IPS DF 4.7 (cell line): ENCODE measurements at regions not wholly inside any gene's neighbourhood (a gene's known extent, or its start where the extent isn't known, plus 50 kb on each side); places are given as distances from the start of the nearest gene placed in this dataset.

Experiments used
- DNase-seq: peaks from one replicate; pipeline ENCODE4 v3.0.0-alpha.2; 2013; ENCODE audit warnings: low spot score; ENCODE audit errors: extremely low read depth

DNA sequence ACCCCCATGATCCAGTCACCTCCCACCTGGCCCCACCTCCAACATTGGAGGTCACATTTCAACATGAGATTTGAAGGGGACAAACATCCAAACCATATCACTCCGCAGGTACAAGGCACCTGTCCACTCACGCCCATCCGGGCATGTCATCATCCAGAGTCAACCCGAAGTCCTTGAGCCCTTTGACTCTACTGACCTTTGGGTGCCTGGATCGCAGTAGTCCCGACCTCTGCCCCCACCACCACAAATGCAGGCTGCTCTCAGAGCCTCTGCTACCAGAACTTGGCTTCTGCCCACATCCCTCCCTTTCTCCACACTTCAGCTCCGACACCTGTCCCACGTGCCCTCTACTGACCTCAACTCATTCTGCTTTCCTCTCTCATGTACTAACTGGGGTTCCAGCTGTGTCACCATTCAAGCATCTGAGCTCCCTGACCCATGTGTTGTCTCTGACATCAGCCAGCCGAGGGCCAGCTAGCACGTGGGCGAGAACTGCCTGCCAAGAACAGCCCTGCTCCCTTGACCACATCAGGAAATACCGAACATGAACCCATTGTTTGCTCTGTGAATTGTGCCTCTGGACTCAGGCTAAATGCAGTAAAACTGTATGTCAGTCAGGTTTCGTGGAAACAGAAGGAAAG is 498.3 kb upstream of the SULF2 start:
- DNase-seq: no peak

DNA sequence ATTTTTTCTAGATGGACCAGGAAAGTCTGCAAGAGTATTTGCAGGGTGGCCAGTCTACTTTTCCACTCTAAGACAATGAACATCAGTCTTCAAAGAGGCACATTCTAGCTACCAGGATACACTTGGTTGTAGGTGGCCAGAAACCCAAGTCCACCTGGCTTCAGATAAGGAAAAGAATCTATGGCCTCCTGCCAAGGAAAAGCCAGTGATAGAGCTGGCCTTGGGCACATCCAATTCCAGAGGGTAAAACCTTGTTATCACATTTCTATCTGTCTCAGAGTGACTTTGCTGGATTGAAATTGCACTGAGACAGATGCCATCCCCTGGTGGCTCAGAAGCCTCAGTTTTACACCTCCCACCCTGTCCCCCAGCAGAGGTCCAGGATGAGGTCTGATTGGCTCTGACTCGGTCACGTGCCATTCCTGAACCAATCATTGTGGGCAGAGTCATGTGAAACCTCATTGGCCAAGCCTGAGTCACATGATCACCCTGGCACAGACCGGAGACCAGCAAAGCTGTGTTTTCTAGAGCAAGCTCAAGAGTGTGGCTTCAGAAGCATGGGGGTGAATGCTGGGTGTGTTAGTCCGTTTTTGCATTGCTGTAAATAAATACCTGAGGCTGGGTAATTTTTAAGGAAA is 497.4 kb upstream of the SULF2 start:
- no peak for DNase-seq

DNA sequence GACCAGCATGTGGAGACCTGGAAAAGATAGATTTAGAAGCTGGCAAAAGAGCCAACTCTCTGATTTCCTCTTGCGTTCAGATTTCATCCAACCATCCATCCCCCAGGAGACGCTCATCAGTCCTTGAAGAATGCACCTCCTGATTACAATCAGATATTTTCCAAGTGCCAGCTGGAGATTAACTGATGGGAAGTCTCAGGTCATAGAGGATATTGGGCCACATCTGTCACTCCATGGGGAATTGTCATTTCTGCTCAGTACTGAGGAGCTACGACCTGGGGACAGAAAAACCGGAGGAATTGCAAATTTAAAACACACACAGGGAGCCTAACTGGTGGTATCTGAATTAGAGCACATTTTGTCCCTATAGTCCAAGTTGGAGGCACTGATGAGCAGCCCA is 496.2 kb upstream of the SULF2 start:
- no peak for DNase-seq

DNA sequence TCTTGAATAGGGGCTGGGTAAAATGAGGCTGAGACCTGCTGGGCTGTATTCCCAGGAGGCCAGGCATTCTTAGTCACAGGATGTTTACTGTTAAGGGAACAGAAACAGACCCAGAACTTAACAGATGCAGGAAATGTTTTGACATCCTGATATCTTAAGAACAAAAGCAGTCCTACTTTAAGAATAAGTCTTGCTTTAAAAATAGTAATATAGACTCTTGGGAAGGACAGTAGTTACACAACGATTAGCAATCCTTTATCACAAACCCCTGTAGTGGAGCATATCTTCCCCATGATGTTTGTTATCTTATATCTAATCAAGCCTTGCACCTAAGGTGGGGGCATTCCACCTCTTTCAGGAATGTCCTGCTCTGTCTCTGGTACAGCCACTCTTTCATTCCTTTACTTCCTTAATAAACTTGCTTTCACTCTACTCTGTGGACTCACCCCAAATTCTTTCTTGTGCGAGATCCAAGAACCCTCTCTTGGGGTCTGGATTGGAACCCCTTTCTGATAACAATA is 493.7 kb upstream of the SULF2 start:
- no peak for DNase-seq

DNA sequence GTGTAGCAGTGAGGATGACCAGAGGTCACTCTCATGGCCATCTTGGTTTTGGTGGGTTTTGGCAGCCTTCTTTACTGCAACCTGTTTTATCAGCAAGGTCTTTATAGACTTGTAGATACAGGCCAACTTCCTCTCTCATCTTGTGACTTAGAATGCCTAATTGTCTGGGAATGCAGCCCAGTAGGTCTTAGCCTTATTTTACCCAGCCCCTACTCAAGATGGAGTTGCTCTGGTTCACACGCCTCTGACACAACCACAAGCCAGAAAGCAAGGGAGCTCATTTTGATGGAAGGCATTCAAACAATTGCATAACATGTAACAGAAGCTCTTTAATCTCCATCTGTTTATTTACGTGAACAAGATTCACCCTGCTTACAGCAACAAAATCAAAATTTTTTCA is 492.0 kb upstream of the SULF2 start:
- DNase-seq: no peak

DNA sequence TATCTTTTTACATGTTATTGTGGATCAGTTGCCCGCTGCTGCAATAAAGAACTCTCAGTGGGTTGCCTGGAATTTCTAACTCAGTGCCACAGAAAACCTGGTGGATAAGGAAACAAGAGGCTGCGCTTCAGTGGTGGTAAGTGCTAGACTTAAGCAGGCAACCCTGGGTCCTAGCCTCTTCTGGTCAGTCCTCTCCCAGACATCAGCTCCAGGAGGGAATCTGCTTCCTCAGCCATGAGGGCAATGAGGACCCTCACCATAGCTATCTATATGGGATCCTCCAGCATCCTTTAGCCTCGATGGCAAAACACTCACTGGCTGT is 490.7 kb upstream of the SULF2 start:
- no peak for DNase-seq

DNA sequence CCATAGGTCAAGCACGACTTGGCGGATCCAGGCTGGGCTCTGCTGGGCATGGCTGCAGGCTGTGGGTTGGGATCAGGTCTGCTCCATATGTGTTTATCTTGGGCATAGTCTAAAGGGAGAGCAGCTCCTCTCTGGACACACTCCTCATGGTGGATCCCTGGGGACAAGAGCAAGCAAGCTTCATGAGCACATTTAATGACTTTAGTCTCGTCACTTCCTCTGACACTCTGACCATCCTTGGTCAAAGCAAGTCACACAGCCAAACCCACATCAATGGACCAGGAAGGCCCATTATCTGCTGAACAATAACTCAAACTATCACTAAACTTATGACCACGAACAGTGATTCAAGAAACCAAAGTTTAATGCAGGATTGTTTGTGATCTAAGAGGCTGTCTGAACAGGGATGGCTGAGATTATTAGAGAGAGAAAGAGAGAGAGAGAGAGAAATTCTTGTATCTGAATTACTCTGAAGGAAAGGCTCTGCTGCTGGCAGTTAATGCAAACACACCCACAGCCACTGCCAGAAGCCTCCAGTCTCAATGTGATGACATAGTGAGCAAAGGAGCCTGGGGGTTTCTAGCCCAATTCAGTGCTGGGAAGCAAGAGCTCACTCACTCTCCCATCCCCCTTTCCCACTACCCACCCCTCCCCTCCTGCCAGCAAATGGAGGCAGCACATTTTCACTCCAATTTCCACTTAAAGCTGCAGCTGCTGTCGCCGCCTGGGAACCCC is 490.2 kb upstream of the SULF2 start:
- no peak for DNase-seq

DNA sequence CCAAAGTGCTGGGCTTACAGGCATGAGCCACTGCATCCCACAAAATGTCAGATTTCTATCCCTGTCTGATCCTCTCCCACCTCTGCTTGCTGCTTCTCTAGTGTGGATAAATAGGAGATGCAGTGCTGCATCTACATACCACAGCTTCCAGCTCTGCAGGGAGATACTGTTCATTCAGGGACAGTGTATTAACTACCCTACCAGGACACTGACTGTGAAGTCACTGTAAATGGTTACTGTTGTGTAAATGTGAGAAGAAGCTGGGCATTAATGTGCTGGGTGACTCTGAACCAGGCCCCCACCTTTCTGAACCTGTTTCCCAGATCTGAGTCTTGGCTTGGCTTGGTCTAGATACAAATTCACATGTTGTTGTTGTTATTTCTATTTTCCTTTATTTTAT is 488.6 kb upstream of the SULF2 start:
- no peak for DNase-seq

DNA sequence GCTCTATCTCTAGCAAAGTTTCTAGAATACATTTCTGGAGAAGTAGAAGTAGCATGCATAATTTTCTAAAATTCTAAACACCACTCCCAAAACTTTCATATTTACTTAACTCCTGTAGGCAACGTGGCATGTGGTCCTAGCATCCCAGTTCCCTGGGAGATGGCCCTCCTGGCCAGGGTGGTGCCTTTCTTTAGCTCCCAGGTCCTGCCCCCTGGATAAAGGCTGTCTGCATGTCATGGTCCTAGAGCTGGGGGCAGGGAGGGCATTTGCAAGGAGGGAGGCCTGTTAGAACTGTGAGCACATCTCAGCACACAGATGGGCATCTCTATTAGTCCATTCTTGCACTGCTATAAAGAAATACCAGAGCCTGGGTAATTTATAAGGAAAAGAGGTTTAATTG is 485.6 kb upstream of the SULF2 start:
- DNase-seq: no peak

DNA sequence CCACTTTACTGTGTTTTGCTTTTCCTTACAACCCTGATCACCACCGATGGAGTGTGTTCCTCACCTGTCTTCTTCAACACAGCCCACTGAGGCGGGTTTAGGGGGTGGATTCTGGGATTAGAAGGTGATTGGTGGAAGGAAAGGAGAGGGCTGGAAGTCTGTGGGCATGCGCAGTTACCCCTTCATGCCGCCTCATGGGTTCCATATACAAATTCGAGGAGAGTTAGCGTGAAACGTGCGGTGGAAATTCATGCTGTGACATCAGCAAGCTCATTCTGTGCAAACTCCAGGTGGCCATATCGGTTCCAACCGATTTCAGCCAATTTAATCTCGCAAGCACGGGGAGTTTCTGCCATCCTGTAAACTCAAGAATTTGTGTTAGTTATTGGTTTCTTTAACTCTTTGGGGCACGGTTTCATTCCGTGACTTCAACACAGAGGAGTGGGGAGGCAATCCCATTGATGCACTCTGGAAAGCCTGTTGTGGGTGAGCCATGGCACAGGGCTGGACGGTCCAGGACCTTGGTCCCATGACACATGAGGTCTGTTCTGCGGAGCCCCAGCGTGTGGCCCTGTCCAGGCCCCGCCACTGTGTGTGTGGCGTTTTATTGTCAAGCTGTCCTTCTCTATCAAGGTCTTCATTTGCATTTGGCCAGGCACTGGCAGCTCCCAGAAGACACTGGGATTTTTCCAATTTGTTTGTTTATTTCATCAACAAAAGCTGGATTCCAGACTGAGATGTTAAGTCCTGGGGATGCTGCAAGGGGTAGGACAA is 482.8 kb upstream of the SULF2 start:
- no peak for DNase-seq

DNA sequence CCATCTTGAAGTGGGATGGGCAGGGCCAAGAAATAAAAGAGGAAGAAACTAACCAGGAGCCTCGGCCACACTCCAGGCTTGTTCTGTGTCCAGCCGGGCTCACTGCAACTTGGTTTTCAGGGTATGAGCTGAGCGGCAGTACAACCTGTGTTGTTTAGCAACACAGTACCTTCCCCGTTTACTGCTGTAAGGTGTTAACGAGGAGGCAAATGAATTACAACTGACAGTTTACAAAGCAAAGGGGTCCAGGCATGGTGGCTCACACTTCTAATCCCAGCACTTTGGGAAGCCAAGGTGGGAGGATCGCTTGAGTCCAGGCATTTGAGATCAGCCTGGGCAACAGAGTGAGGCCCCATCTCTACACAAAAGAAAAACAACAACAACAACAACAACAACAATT is 481.3 kb upstream of the SULF2 start:
- no peak for DNase-seq

DNA sequence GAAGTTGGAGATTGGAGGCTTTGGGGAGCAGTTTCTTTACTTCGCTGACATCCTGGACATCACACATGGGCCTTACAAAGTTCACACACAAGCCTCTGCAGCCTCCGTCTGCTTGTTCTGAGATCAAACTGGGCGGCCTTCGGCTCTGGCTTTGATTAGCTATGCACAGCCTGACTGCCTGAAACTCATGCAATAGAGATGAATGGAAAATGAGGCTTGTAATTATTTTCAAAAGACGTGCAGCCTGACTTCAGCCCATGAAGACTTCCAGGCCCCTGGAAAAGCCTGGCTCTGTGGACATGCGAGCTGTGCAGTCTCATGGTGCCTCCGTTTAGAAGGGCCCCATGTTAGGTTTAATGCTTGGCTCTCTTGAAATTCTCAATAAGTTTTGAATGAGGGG is 480.5 kb upstream of the SULF2 start:
- no peak for DNase-seq

DNA sequence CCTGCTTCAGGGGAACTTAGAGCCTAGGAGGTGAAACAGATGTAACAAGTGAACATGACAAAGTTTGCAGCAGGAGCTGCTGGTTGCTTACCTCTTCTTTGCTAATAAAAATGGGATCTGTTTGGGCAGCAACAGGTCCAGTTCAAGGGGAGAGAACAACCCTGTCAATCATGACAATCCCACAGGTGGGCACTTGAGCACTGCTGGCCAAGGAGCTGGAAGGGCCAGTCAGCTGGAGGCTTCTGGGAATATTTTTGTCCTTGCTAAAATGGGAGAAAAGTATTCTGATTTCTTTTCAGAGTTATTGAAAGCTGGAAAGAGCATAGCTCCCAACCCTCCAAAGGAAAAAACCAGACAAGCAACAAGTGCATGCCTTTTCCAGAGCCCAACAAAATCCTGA is 477.7 kb upstream of the SULF2 start:
- no peak for DNase-seq

DNA sequence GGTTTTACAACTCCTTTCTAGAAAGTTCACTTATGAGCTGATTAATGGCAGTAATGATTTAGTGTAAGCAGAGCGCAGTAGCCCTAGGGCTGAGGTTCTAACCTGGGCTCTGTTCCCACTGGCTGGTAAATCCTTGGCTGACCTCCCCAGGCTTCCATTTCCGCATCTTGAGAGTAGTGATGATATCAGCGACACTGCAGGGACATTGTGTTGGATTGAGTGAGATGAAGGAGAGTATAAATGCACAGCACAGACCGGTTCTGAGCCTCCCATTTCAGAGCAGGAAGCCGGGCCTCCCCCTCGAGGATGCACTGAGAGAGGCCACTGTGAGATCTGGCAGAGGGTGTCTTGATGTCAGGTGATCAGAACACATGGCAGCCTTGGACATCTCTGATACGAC is 477.2 kb upstream of the SULF2 start:
- DNase-seq: no peak

DNA sequence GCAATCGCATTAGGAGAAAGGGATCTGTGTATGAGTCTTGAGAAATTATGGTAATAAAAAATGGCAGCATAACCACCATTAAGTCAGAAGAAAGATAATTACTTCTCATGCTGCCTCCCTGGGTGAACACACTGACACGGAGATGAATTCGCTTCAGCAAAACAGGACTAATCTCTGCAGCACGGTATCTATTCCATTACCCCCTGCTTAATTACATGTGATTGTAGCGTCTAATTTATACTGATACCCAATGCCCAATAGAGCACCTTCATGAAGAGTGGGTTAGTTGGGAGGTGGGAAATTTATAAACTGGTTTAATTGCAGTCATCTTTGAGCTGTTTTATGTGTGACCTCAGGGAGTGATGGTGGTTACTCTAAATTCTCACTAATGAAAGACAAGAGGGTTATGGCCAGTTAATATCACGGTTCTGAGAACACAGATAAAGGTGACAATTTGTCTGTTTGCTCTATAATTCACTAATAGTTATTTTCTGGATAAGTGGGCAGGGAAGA is 476.2 kb upstream of the SULF2 start:
- no peak for DNase-seq

DNA sequence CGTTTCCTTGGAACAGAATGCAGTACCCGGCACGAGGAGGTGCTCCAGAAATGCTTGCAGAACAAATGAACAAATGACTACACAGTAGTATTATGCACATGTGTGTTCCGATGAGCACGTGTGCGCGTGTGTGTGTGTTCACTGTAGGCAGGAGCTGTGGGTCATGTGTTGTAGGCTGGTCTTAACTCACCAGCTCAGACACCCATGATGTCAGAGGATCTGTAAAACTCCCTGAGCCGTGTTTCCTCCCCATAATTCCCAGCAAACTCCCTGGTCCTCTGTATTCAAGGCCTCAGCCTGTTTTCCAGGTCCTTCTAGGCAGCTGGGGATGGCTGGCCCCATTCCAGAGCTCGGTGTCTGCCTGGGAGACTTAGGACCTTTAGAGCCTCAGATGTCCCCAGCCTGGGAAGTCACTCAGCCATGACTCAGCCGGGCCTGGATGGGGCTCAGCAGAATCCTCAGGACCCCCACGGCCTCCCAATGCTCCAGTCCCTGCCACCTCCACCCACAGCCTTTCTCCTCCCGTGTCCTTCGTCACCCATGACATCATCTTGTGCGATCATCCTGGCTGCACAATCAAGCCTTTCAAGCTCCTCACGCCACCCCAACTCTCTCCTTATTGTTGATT is 475.0 kb upstream of the SULF2 start:
- no peak for DNase-seq

DNA sequence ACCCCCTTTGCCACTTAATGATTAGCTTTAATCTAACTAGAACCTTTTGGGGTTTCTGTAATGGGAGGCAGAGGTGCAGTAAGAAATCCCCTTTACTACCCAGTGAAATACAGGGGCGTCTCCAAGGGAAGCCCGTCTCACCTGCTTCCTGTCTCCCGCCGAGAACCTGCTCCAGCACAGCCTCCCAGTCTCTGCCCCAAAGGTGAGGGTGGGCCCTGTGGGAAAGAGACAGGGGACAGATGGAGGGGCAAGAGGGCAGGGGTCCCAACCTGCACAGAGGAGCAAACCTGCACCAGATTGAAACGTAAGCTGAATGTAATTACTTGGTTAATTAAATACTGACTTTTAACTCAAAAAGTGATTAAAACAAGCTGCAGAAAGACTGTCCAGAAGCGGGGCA is 474.2 kb upstream of the SULF2 start:
- no peak for DNase-seq

DNA sequence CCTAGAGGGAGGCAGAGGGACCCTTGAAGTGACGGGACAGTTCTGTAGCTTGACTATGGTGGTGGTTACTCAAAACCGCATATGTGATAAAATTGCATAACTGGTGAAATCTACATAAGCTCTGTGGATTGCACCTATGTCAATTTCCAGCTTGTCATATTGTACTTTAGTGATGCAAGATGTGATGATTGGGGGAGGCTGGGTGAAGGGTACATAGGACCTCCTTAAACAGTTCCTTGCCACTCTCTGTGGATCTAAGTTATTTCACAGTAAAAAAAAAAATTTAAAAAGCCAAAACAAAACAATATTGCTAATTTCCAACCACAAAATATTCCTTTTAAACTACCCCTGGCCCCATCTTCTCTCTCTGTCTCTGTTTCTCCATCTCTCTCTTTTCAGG is 472.6 kb upstream of the SULF2 start:
- DNase-seq: no peak

DNA sequence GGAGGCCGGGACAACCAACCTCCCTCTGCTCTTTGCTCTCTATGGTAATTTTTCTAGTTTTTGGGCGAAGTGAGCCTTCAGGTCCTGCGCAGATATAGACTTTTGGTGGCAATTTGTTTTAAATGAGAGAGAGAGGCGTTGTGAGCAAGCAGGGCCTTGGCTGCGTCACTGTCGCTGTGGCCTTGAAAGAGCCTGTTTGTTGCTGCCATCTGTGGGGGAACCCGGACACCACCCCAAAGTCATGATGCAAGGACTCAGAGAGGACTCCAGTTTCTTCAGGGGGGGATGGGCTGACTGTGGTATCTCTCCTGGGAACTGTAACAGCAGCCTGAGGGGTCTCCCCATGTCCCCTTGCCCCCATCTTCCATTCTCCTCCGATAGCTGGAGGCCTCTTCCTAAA is 462.7 kb upstream of the SULF2 start:
- DNase-seq: no peak

DNA sequence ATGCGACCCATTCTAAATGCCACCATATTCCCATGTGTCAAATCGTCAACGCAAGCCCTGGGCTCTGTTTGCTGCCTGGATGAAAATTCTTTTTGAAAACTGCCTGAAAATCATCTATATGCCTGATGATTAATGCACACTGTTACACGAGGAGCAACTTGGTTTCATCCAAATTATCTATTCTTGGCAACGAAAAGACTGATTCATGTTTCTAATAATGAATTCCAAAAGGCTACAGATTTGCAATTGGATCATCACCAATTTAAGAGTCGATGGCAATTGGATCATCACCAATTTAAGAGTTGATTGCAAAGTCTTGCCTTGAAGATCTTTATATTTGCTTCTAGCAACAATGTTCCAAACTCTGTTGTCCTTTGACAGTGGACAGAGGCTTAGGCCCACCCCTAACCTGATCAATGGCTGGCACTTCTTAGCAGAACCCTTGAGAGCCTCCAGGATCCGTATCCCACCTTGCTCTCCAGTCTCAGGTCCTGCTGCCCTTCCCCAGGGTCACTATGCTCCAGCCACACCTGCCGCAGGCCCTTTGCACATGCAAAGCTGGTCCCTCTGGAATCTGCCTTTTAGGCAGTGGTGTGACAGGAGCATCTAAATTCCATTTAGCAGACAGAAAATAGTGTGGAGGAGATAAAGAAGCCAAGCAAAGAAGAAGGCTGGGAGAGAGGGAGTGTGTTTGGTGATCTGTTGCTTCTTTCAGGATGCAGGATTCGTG is 460.9 kb upstream of the SULF2 start:
- DNase-seq: no peak

DNA sequence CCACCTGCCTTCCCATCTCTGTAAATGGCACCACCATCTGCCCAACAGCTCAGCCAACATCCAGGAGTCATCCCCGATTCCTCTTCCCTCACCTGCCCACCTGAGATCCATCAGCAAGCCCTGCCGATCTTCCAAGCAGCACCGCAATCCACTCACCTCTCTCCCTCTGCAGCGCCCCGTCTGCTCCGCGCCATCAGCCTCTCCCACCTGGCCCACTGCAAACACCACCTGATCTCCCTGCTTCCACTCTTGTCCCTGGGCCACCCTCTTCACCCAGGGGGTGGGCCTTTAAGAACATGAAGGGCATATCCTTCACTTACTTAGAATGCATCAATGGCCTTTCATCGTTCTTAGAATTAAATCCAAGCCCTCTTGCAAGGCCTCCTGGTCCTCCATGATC is 457.3 kb upstream of the SULF2 start:
- no peak for DNase-seq
